HEK293 (cell line): ENCODE measurements at regions not wholly inside any gene's neighbourhood (a gene's known extent, or its start where the extent isn't known, plus 50 kb on each side); places are given as distances from the start of the nearest gene placed in this dataset.
"Not testable (repeated sequence)": the region's sequence is repeated elsewhere in the genome, so short reads cannot be mapped to it uniquely, and the experiment has no call there.

ENCODE experiments used
- CTCF ChIA-PET: fragments of 350-600 bp; formaldehyde crosslinking; extraction: SDS; loops from one replicate; lab custom pipeline; 2021; ENCODE audit warnings: antibody characterized with exemption; lab: Yijun Ruan, JAX
- POLR2A ChIA-PET: fragments of 300-600 bp; formaldehyde crosslinking; extraction: SDS; loops from one replicate; lab custom pipeline; 2020; ENCODE audit warnings: antibody characterized with exemption, inconsistent platforms; lab: Yijun Ruan, JAX
- H3K27ac ChIP-seq: fragments of 200-500 bp; sonication (Bioruptor generic); 2 replicates; pipeline ENCODE4 v1.5.1; 2014; ENCODE audit warnings: low read depth, low read length, control low read depth, inconsistent platforms; ENCODE audit errors: extremely low read depth
- H3K36me3 ChIP-seq, 2 experiments: fragments of 200-500 bp in 1 of 2; sonication (Bioruptor generic) in 1 of 2; 1 replicate in 1 of 2; 2 replicates in 1 of 2; pipeline ENCODE4 v1.5.1; 2014 to 2017; ENCODE audit warnings: inconsistent platforms in 2 of 2, low read length in 2 of 2; ENCODE audit not compliant: control insufficient read depth in 2 of 2, insufficient read depth in 1 of 2
- H3K4me1 ChIP-seq: fragments of 200-500 bp; sonication (Bioruptor generic); 2 replicates; pipeline ENCODE4 v1.5.1; 2014; ENCODE audit warnings: mild to moderate bottlenecking, low read length, inconsistent platforms; ENCODE audit not compliant: control insufficient read depth, insufficient read depth
- H3K4me3 ChIP-seq: 2 replicates; pipeline ENCODE4 v1.5.1; 2011; ENCODE audit warnings: low read depth, mild to moderate bottlenecking, control low read depth, low read length, moderate library complexity
- H3K9me3 ChIP-seq: fragments of 200-500 bp; sonication (Bioruptor generic); 2 replicates; pipeline ENCODE4 v1.5.1; 2014; ENCODE audit warnings: low read depth, low read length, inconsistent platforms; ENCODE audit not compliant: control insufficient read depth, insufficient read depth
- GLI4 ChIP-seq: fragments of 450-650 bp; formaldehyde crosslinking; IDR thresholded peaks from 2 replicates; pipeline ENCODE4 v1.5.1; 2016; ENCODE audit warnings: missing biosample characterization, missing genetic modification characterization
- SCRT2 ChIP-seq: fragments of 450-650 bp; formaldehyde crosslinking; IDR thresholded peaks from 2 replicates; pipeline ENCODE4 v1.5.1; 2016; ENCODE audit warnings: missing biosample characterization, missing genetic modification characterization
- ZBTB7A ChIP-seq: fragments of 450-650 bp; formaldehyde crosslinking; IDR thresholded peaks from 2 replicates; pipeline ENCODE4 v1.5.1; 2016; ENCODE audit warnings: low read depth, missing biosample characterization, missing genetic modification characterization
- ZFHX2 ChIP-seq: fragments of 450-650 bp; formaldehyde crosslinking; conservative IDR thresholded peaks from 2 replicates; pipeline ENCODE4 v1.5.1; 2016; ENCODE audit warnings: missing biosample characterization, missing genetic modification characterization
- ZNF354C ChIP-seq: fragments of 450-650 bp; formaldehyde crosslinking; IDR thresholded peaks from 2 replicates; pipeline ENCODE4 v1.5.1; 2016; ENCODE audit warnings: missing biosample characterization, missing genetic modification characterization, low read depth, borderline replicate concordance
- ZNF423 ChIP-seq: fragments of 450-650 bp; formaldehyde crosslinking; IDR thresholded peaks from 2 replicates; pipeline ENCODE4 v1.5.1; 2016; ENCODE audit warnings: missing biosample characterization, missing genetic modification characterization
- ZNF555 ChIP-seq: fragments of 450-650 bp; formaldehyde crosslinking; conservative IDR thresholded peaks from 2 replicates; pipeline ENCODE4 v1.5.1; 2017; ENCODE audit warnings: missing biosample characterization, mild to moderate bottlenecking, missing genetic modification characterization, inconsistent platforms
- ZNF776 ChIP-seq: fragments of 450-650 bp; formaldehyde crosslinking; IDR thresholded peaks from 2 replicates; pipeline ENCODE4 v1.5.0; 2017; ENCODE audit warnings: missing biosample characterization, missing genetic modification characterization, borderline replicate concordance
- ZSCAN30 ChIP-seq: fragments of 450-650 bp; IDR thresholded peaks from 2 replicates; pipeline ENCODE4 v1.5.1; 2018; ENCODE audit warnings: missing biosample characterization, mild to moderate bottlenecking, missing genetic modification characterization, moderate library complexity
- TF ChIP-seq, protein P1 (sequence below): sonication (generic); formaldehyde crosslinking; IDR thresholded peaks from 2 replicates; pipeline ENCODE4 v1.8.1; 2022; ENCODE audit warnings: mild to moderate bottlenecking, moderate library complexity, missing genetic modification reagents
- TF ChIP-seq, protein P2 (sequence below): fragments of 450-650 bp; formaldehyde crosslinking; IDR thresholded peaks from 2 replicates; pipeline ENCODE4 v1.5.1; 2016; ENCODE audit warnings: missing biosample characterization, missing genetic modification characterization

DNA sequence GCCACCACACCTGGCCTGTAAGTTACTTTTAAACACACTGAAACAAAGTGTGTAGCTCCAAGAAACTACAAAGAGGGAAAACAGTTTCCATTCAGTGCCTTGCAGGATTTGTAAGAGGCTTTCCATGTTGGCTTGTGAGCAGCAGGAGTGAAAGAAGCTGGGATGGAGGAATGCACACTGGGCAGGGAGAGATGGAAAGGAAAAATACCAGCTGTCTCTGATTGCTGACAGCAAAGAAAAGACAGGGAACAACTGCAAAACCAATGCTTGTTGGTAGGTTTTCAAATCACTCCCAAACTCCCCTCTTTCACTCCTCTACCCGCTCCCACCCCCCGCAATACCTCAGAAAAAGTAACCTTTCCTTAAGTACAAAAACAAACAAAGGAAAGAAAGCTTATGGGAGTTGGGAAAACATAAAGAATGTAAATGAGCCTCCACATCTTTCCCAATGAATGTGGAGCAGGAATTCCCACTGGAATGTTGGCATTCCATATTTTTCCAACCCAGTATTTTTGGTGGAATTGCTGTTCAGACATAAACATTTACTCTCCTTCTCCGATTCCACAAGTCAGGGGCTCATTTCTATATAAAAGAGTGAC is 166.1 kb downstream of the THBS2 start:
- ChIA-PET POLR2A (no interaction called here), CTCF (no interaction called here)
- Histone ChIP-seq H3K27ac (no peak overlapping the region), H3K36me3 (no peaks in the 10 kb centered on the region), H3K4me3 (no peak overlapping the region), H3K4me1 (no peaks in the 10 kb centered on the region), H3K9me3 (no peaks in the 10 kb centered on the region)
- TF ChIP-seq GLI4 (tag by site-specific recombination), result no peak
- no peak for TF ChIP-seq ZNF555 (tag by site-specific recombination)
- no peak for TF ChIP-seq ZBTB7A (tag by site-specific recombination)
- no peak for TF ChIP-seq ZNF423 (tag by site-specific recombination)
- no peak for TF ChIP-seq ZFHX2 (tag by site-specific recombination)
- no peak for TF ChIP-seq ZNF776 (tag by site-specific recombination)
- TF ChIP-seq SCRT2 (tag by site-specific recombination), result no peak

DNA sequence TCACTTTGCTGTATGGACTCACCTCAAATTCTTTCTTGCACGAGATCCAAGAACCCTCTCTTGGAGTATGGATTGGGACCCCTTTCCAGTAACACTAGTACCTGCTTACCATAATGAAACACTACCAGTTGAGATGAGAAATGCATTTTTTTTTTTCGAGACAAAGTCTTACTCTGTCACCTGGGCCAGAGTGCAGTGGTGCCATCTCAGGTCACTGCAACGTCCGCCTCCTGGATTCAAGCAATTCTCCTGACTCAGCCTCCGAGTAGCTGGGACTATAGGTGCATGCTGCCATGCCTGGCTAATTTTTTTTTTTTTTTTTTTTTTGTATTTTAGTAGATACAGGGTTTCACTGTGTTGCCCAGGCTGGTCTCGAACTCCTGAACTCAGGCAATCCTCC is 167.0 kb downstream of the THBS2 start:
- POLR2A ChIA-PET, H3K4me3 ChIP-seq, H3K4me1 ChIP-seq, H3K36me3 ChIP-seq, H3K9me3 ChIP-seq, H3K27ac ChIP-seq: not testable (repeated sequence)
- CTCF ChIA-PET, result interaction anchor here (0.7 kb wide), 1 partner anchor 28 kb away, joined by 3 read pairs; no protein-coding TSS in a partner anchor

DNA sequence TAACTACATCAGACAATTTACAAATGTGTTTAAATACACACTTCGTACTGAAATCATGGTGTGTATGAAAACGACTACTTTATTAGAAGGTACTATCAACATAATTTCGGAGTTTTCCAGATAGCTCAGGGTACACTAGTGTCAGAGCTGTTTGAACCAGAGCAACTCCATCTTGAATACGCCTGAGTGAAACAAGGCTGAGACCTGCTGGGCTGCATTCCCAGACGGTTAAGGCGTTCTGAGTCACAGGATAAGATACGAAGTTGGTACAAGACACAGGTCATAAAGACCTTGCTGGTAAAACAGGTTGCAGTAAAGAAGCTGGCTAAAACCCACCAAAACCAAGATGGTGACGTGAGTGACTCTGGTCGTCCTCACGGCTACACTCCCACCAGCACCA is 167.6 kb downstream of the THBS2 start:
- no peak for TF ChIP-seq GLI4 (tag by site-specific recombination)
- TF ChIP-seq, protein P1, sequence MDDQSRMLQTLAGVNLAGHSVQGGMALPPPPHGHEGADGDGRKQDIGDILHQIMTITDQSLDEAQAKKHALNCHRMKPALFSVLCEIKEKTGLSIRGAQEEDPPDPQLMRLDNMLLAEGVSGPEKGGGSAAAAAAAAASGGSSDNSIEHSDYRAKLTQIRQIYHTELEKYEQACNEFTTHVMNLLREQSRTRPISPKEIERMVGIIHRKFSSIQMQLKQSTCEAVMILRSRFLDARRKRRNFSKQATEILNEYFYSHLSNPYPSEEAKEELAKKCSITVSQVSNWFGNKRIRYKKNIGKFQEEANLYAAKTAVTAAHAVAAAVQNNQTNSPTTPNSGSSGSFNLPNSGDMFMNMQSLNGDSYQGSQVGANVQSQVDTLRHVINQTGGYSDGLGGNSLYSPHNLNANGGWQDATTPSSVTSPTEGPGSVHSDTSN, result no peak
- TF ChIP-seq, protein P2, sequence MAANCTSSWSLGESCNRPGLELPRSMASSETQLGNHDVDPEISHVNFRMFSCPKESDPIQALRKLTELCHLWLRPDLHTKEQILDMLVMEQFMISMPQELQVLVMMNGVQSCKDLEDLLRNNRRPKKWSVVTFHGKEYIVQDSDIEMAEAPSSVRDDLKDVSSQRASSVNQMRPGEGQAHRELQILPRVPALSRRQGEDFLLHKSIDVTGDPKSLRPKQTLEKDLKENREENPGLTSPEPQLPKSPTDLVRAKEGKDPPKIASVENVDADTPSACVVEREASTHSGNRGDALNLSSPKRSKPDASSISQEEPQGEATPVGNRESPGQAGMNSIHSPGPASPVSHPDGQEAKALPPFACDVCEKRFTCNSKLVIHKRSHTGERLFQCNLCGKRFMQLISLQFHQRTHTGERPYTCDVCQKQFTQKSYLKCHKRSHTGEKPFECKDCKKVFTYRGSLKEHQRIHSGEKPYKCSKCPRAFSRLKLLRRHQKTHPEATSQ, result no peak
- TF ChIP-seq, all 188 proteins: peak for 0
- ChIA-PET CTCF (interaction anchor here (0.7 kb wide), 1 partner anchor 29 kb away, joined by 3 read pairs; no protein-coding TSS in a partner anchor), POLR2A (no interaction called here)
- H3K9me3 ChIP-seq, result no peaks in the 10 kb centered on the region
- H3K36me3 ChIP-seq, result no peaks in the 10 kb centered on the region
- H3K4me3 ChIP-seq, result no peak overlapping the region
- H3K27ac ChIP-seq, result no peak overlapping the region
- no peaks in the 10 kb centered on the region for H3K4me1 ChIP-seq

DNA sequence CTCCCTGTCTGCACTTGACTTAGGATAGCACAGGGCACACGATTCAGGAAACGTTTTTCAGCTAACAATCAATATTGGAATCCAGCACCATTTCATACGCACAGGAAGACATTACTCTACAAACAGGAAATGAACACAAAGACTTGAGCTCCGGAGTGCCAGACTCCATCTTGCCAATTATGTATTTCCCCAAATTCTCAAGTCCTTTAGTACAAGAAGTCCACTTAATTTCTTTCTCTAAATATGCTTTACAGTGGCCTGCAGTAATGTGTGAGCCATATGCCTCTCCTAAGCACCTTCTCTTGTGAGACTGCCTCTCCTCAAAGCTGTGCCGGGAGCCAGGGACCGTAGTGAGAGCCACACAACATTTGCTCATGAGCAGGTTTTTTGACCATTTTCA is 168.2 kb downstream of the THBS2 start:
- Histone ChIP-seq H3K36me3 (no peaks in the 10 kb centered on the region), H3K4me1 (no peaks in the 10 kb centered on the region), H3K27ac (no peak overlapping the region), H3K9me3 (no peaks in the 10 kb centered on the region), H3K4me3 (no peak overlapping the region)
- no peak for TF ChIP-seq ZSCAN30
- TF ChIP-seq ZNF354C (tag by site-specific recombination), result no peak
- ChIA-PET CTCF (interaction anchor here (0.7 kb wide), 1 partner anchor 115 kb away, joined by 3 read pairs; no protein-coding TSS in a partner anchor), POLR2A (no interaction called here)

DNA sequence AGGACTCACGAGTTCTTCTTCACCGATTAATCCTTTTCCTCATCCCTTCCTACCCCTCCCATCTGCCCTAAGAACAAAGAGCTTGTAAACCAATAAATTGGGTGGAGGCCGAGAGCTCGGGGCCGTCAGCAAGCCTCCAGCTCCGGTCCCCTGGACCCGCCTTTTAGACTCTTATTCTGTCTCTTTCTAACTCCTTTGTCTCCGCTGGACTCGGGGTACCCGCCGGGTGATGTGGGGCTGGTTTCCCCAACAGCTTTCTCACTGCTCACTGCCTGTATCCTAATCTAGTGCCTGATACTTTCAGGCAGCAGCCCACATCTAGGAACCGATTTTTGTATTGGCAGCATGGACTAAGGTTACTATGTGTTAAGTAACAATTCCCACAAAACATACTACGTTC is 169.1 kb downstream of the THBS2 start:
- H3K36me3 ChIP-seq, H3K9me3 ChIP-seq, H3K4me1 ChIP-seq, POLR2A ChIA-PET, H3K4me3 ChIP-seq, H3K27ac ChIP-seq: not testable (repeated sequence)
- CTCF ChIA-PET, result interaction anchor here (0.6 to 1.0 kb wide), 4 partner anchors 16 to 544 kb away, joined by 3 to 4 read pairs (median 4); no protein-coding TSS in a partner anchor
